PC-3 (cell line): ENCODE measurements at regions not wholly inside any gene's neighbourhood (a gene's known extent, or its start where the extent isn't known, plus 50 kb on each side); places are given as distances from the start of the nearest gene placed in this dataset.
"Not testable (repeated sequence)": the region's sequence is repeated elsewhere in the genome, so short reads cannot be mapped to it uniquely, and the experiment has no call there.

Experiments
- ATAC-seq: fragments of 200-7000 bp; cut with Tn5 transposase; 2 replicates; pipeline ENCODE4 v1.9.1; 2020; ENCODE audit warnings: mild to moderate bottlenecking, moderate library complexity
- BruUV-seq: library from RNA; stranded (reverse); fragments of 400-500 nt; replicated peaks from 2 replicates; lab custom pipeline; 2021; lab: Mats Ljungman, UMichigan
- CTCF ChIA-PET: fragments of 300-600 bp; sonication (Branson Sonifier 250); formaldehyde crosslinking; loops from one replicate; lab custom pipeline; 2022; ENCODE audit warnings: antibody characterized with exemption; lab: Charles Lee
- POLR2A ChIA-PET: fragments of 300-600 bp; sonication (Branson Sonifier 250); formaldehyde crosslinking; loops from one replicate; lab custom pipeline; 2022; ENCODE audit warnings: antibody characterized with exemption; ENCODE audit not compliant: unreplicated experiment; lab: Charles Lee
- DNase-seq: peaks from one replicate; pipeline ENCODE4 v3.0.0-alpha.2; 2015
- H2AFZ ChIP-seq: fragments of 300-600 bp; sonication (generic); 2 replicates; pipeline ENCODE4 v1.6.0; 2016; ENCODE audit warnings: antibody characterized with exemption, low read length
- H3F3A ChIP-seq: fragments of 300-600 bp; sonication (generic); one replicate; pipeline ENCODE4 v1.6.0; 2017; ENCODE audit warnings: antibody characterized with exemption, low read length, control low read depth, mild to moderate bottlenecking; ENCODE audit not compliant: unreplicated experiment
- H3K27ac ChIP-seq: fragments of 300-600 bp; sonication (generic); 2 replicates; pipeline ENCODE4 v1.5.1; 2016; ENCODE audit warnings: mild to moderate bottlenecking, low read length
- H3K27me3 ChIP-seq: fragments of 300-600 bp; sonication (generic); 2 replicates; pipeline ENCODE4 v1.6.1; 2016; ENCODE audit warnings: low read length, mixed read lengths
- H3K36me3 ChIP-seq: fragments of 300-600 bp; sonication (generic); 2 replicates; pipeline ENCODE4 v1.6.1; 2016; ENCODE audit warnings: low read depth, mixed run types, low read length, mixed read lengths
- H3K4me1 ChIP-seq: fragments of 300-600 bp; sonication (generic); 2 replicates; pipeline ENCODE4 v1.5.1; 2016; ENCODE audit warnings: low read length; ENCODE audit not compliant: insufficient read depth
- H3K4me2 ChIP-seq: fragments of 300-600 bp; sonication (generic); 2 replicates; pipeline ENCODE4 v1.6.0; 2016; ENCODE audit warnings: low read length
- H3K4me3 ChIP-seq: fragments of 300-600 bp; sonication (generic); 2 replicates; pipeline ENCODE4 v1.5.1; 2016; ENCODE audit warnings: mild to moderate bottlenecking, low read length, mixed read lengths
- H3K79me2 ChIP-seq: fragments of 300-600 bp; sonication (generic); 2 replicates; pipeline ENCODE4 v1.6.1; 2017; ENCODE audit warnings: low read length, mixed read lengths
- H3K9ac ChIP-seq: fragments of 300-600 bp; sonication (generic); 2 replicates; pipeline ENCODE4 v1.6.0; 2016; ENCODE audit warnings: mild to moderate bottlenecking, low read length
- H3K9me2 ChIP-seq: fragments of 300-600 bp; sonication (generic); replicated peaks from 2 replicates; pipeline ENCODE4 v1.6.1; 2016; ENCODE audit warnings: mixed run types, low read length, mixed read lengths
- H3K9me3 ChIP-seq: fragments of 300-600 bp; sonication (generic); 2 replicates; pipeline ENCODE4 v1.6.1; 2016; ENCODE audit warnings: low read length, mixed read lengths
- H4K20me1 ChIP-seq: fragments of 300-600 bp; sonication (generic); 2 replicates; pipeline ENCODE4 v1.6.1; 2016; ENCODE audit warnings: low read length, mixed read lengths
- CTCF ChIP-seq: fragments of 300-600 bp; sonication (generic); conservative IDR thresholded peaks from 2 replicates; pipeline ENCODE4 v1.5.1; 2017; ENCODE audit warnings: antibody characterized with exemption, low read depth, mild to moderate bottlenecking, low read length
- EZH2 ChIP-seq: fragments of 300-600 bp; sonication (generic); IDR thresholded peaks from one replicate; pipeline ENCODE4 v1.6.1; 2017; ENCODE audit warnings: antibody characterized with exemption, mild to moderate bottlenecking, low read length; ENCODE audit not compliant: unreplicated experiment
- EZH2phosphoT487 ChIP-seq: fragments of 300-600 bp; sonication (generic); IDR thresholded peaks from 2 replicates; pipeline ENCODE4 v1.6.1; 2018; ENCODE audit warnings: mild to moderate bottlenecking, antibody characterized with exemption, low read length, borderline replicate concordance
- intact Hi-C: fragments of 100-400 bp; cut with micrococcal nuclease; formaldehyde crosslinking; loops from 2 replicates; pipeline ENCODE4 v1.9.0; 2023

GRCh38 chr1:72986591-72987290 is 704.4 kb upstream of the NEGR1 start:
- Histone ChIP-seq H4K20me1 (no peaks in the 10 kb centered on the region), H3K79me2 (no peaks in the 10 kb centered on the region), H3K4me2 (no peak overlapping the region), H3K9me2 (no peaks in the 10 kb centered on the region), H3K9me3 (no peaks in the 10 kb centered on the region), H3F3A (no peaks in the 10 kb centered on the region), H2AFZ (no peak overlapping the region), H3K4me1 (no peaks in the 10 kb centered on the region), H3K27ac (no peak overlapping the region), H3K9ac (no peak overlapping the region), H3K4me3 (no peak overlapping the region), H3K36me3 (no peaks in the 10 kb centered on the region), H3K27me3 (no peaks in the 10 kb centered on the region)
- BruUV-seq = no TSS peak
- no peak for TF ChIP-seq EZH2phosphoT487
- TF ChIP-seq CTCF = no peak
- TF ChIP-seq EZH2 = no peak
- ChIA-PET POLR2A (no interaction called here), CTCF (no interaction called here)
- intact Hi-C loops = no loop called here
- ATAC-seq (no peak), DNase-seq (no peak)

GRCh38 chr1:72985024-72985423 is 702.7 kb upstream of the NEGR1 start:
- BruUV-seq, H3F3A ChIP-seq, H3K27ac ChIP-seq, H3K4me3 ChIP-seq, H4K20me1 ChIP-seq, CTCF ChIA-PET, H3K9me3 ChIP-seq, DNase-seq, H2AFZ ChIP-seq, POLR2A ChIA-PET, H3K27me3 ChIP-seq, ATAC-seq, H3K79me2 ChIP-seq, H3K9ac ChIP-seq, H3K4me2 ChIP-seq, H3K4me1 ChIP-seq, H3K36me3 ChIP-seq, H3K9me2 ChIP-seq, intact Hi-C loops: not testable (repeated sequence)

- H3K4me2 ChIP-seq, H3K4me1 ChIP-seq, H3K9ac ChIP-seq, ATAC-seq, intact Hi-C loops, POLR2A ChIA-PET, H3K27me3 ChIP-seq, H2AFZ ChIP-seq, H3K79me2 ChIP-seq, H3K4me3 ChIP-seq, DNase-seq, H3F3A ChIP-seq, H3K36me3 ChIP-seq, CTCF ChIA-PET, H3K27ac ChIP-seq, H3K9me3 ChIP-seq, H4K20me1 ChIP-seq, BruUV-seq, H3K9me2 ChIP-seq: not testable (repeated sequence)
Measured at GRCh38 chr1:72983011-72983410, 700.7 kb upstream of the NEGR1 start.

GRCh38 chr1:72969461-72969860 is 687.1 kb upstream of the NEGR1 start:
- BruUV-seq = no TSS peak
- POLR2A ChIA-PET = no interaction called here
- H3F3A ChIP-seq = no peaks in the 10 kb centered on the region
- intact Hi-C loops = no loop called here
- H3K9ac ChIP-seq = no peak overlapping the region
- H3K4me2 ChIP-seq = no peak overlapping the region
- CTCF ChIA-PET = no interaction called here
- no peak overlapping the region for H3K4me3 ChIP-seq
- no peaks in the 10 kb centered on the region for H3K36me3 ChIP-seq
- TF ChIP-seq EZH2phosphoT487 = no peak
- no peak for TF ChIP-seq CTCF
- TF ChIP-seq EZH2 = no peak
- no peak overlapping the region for H2AFZ ChIP-seq
- H3K27me3 ChIP-seq = no peaks in the 10 kb centered on the region
- H3K27ac ChIP-seq = no peak overlapping the region
- no peaks in the 10 kb centered on the region for H3K79me2 ChIP-seq
- no peak for ATAC-seq
- H3K4me1 ChIP-seq = no peaks in the 10 kb centered on the region
- no peaks in the 10 kb centered on the region for H3K9me3 ChIP-seq
- DNase-seq = no peak
- no peaks in the 10 kb centered on the region for H4K20me1 ChIP-seq
- H3K9me2 ChIP-seq = no peaks in the 10 kb centered on the region
